GM12892 (cell line): ENCODE measurements at regions not wholly inside any gene's neighbourhood (a gene's known extent, or its start where the extent isn't known, plus 50 kb on each side); places are given as distances from the start of the nearest gene placed in this dataset.

Experiments used
- POLR2A ChIP-seq: IDR thresholded peaks from 2 replicates; pipeline ENCODE4 v1.6.1; 2011; ENCODE audit warnings: low read depth, low read length, control low read depth
- POLR2AphosphoS5 ChIP-seq: IDR thresholded peaks from 2 replicates; pipeline ENCODE4 v1.6.1; 2011; ENCODE audit warnings: low read depth, low read length, control low read depth

DNA sequence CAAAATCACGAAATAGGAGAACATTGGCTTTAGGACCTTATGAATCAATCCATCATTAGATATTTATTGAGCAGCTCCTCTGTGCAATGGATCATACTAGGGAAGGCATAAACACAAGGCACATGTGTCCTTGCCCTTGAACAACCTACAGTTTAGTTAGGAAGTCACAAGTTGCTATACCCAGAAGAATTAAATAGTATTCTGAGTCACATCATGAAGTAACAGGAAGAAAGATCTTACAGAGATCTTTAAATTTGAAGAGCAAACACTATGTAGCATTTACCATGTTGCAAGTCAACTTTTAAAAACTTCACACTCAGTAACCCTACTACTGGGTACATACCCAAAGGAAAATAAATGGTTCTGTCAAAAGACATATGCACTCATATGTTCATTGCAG lies 355.2 kb upstream of the SLC14A2 start:
- TF ChIP-seq POLR2A (no peak), POLR2AphosphoS5 (no peak)
